ENCODE measurements at regions not wholly inside any gene's neighbourhood (a gene's known extent, or its start where the extent isn't known, plus 50 kb on each side); places are given as distances from the start of the nearest gene placed in this dataset.

DNA sequence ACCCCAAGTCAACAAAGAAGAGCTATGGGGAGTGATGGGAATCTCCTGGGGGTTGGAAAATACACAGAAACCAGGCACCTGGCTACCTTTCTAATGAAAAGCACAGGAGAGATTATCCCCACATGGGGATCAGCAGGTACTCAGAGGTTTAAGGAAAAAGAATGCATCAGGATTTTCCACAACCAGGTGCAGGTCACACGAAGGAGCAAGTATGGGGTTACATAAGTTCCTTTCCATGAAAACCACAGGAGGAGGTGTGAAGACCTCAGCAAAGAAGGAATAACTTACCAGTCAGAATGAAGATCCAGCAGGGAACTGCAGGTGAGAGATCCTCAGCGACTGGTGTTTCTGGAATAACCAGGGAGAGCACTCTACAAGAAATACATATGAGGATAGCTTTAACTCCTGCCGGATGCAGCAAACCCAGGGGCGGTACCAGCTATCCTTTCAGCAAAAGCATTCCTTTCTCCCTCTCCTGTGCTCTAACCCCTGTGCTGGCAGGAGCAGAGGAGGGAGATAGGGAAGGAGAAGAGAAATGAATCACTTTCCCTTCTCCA lies 116.7 kb upstream of the TMEM106B start:
- Histone ChIP-seq H3K9ac (ENCODE audit: insufficient read depth in 1 of 2, low read length in 2 of 2) (no peak overlapping the region), H3K27me3 (ENCODE audit: control insufficient read depth in 3 of 3, insufficient read depth in 3 of 3, low read length in 2 of 3) (no peaks in the 10 kb centered on the region), H3K4me3 (no peak overlapping the region), H3K9me3 (ENCODE audit: control insufficient read depth in 4 of 4, insufficient read depth in 3 of 4, low read length in 3 of 4) (peaks cover 0 to 2% (median 0%) of the 10 kb centered on the region in 4 donors), H3K27ac (ENCODE audit: low read depth in 1 of 2, low read length in 1 of 2) (no peak overlapping the region), H3K4me1 (ENCODE audit: control insufficient read depth in 5 of 5, insufficient read depth in 5 of 5, low read length in 5 of 5) (no peaks in the 10 kb centered on the region), H3K36me3 (ENCODE audit: control insufficient read depth in 4 of 4, insufficient read depth in 4 of 4, low read length in 4 of 4) (peaks cover 0 to 6% (median 0%) of the 10 kb centered on the region in 4 donors)
- DNase-seq (no peak), ATAC-seq (ENCODE audit: insufficient read depth, low FRiP score) (no peak)
- 49 to 56% methylated on average over 4 of the region's 4 CpGs for WGBS, 2 donors
- TF ChIP-seq, protein P1, sequence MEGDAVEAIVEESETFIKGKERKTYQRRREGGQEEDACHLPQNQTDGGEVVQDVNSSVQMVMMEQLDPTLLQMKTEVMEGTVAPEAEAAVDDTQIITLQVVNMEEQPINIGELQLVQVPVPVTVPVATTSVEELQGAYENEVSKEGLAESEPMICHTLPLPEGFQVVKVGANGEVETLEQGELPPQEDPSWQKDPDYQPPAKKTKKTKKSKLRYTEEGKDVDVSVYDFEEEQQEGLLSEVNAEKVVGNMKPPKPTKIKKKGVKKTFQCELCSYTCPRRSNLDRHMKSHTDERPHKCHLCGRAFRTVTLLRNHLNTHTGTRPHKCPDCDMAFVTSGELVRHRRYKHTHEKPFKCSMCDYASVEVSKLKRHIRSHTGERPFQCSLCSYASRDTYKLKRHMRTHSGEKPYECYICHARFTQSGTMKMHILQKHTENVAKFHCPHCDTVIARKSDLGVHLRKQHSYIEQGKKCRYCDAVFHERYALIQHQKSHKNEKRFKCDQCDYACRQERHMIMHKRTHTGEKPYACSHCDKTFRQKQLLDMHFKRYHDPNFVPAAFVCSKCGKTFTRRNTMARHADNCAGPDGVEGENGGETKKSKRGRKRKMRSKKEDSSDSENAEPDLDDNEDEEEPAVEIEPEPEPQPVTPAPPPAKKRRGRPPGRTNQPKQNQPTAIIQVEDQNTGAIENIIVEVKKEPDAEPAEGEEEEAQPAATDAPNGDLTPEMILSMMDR (IDR thresholded peaks at IDR 0.05; ENCODE audit: control extremely low read depth, extremely low read depth) = no peak

DNA sequence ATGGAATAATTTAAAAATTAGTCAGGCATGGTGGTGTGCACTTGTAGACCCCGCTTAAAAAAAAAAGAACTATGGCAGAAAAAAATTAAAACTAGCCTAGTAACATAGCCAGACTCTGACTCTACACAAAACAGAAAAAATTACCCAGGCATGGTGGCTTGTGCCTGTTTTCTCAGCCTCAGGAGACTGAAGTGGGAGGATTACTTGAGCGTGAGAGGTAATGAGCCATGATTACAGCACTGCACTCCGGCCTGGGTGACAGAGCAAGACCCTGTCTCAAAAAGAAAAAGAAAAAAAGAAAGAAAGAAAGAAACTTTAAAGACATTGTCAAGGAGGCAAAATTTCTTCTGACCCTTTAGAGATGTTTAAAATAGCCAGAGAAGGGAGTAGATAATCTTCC lies 109.0 kb upstream of the TMEM106B start:
- Histone ChIP-seq H3K9ac (ENCODE audit: insufficient read depth in 1 of 2, low read length in 2 of 2) (no peak overlapping the region), H3K4me1 (ENCODE audit: control insufficient read depth in 5 of 5, insufficient read depth in 5 of 5, low read length in 5 of 5) (peaks cover 0 to 19% (median 0%) of the 10 kb centered on the region in 5 donors), H3K27me3 (ENCODE audit: control insufficient read depth in 3 of 3, insufficient read depth in 3 of 3, low read length in 2 of 3) (no peaks in the 10 kb centered on the region), H3K36me3 (ENCODE audit: control insufficient read depth in 4 of 4, insufficient read depth in 4 of 4, low read length in 4 of 4) (peaks cover 0 to 6% (median 0%) of the 10 kb centered on the region in 4 donors), H3K4me3 (no peak overlapping the region), H3K27ac (ENCODE audit: low read depth in 1 of 2, low read length in 1 of 2) (no peak overlapping the region), H3K9me3 (ENCODE audit: control insufficient read depth in 4 of 4, insufficient read depth in 3 of 4, low read length in 3 of 4) (peaks cover 0 to 2% (median 0%) of the 10 kb centered on the region in 4 donors)
- TF ChIP-seq, protein P1 (IDR thresholded peaks at IDR 0.05; ENCODE audit: control extremely low read depth, extremely low read depth) = no peak
- no peak for DNase-seq
- WGBS, 2 donors = 79 to 83% methylated on average over 3 of the region's 3 CpGs
- ATAC-seq (ENCODE audit: insufficient read depth, low FRiP score) = no peak

DNA sequence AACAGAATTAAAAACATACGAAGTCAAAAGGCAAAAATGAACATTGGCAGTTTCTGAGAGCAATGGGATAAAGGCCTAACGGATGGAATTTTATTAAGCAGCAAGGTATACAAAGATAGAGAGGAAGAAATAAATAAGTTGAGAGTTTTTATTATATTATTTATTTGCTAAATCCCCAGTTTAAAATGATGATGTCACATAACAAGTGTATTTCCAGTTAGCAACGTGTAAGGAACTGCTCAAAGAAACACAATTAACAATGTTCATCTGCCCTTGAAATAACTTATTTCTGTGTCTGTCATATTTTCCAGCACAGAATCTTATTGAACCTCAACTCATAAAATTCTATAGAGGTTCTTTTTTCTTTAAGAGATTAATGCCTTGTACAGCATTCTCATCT lies 108.6 kb upstream of the TMEM106B start:
- Histone ChIP-seq H3K4me1 (ENCODE audit: control insufficient read depth in 5 of 5, insufficient read depth in 5 of 5, low read length in 5 of 5) (peaks cover 0 to 23% (median 0%) of the 10 kb centered on the region in 5 donors), H3K9me3 (ENCODE audit: control insufficient read depth in 4 of 4, insufficient read depth in 3 of 4, low read length in 3 of 4) (peaks cover 0 to 2% (median 0%) of the 10 kb centered on the region in 4 donors), H3K27me3 (ENCODE audit: control insufficient read depth in 3 of 3, insufficient read depth in 3 of 3, low read length in 2 of 3) (no peaks in the 10 kb centered on the region), H3K36me3 (ENCODE audit: control insufficient read depth in 4 of 4, insufficient read depth in 4 of 4, low read length in 4 of 4) (peaks cover 0 to 6% (median 0%) of the 10 kb centered on the region in 4 donors), H3K27ac (ENCODE audit: low read depth in 1 of 2, low read length in 1 of 2) (no peak overlapping the region), H3K4me3 (no peak overlapping the region), H3K9ac (ENCODE audit: insufficient read depth in 1 of 2, low read length in 2 of 2) (no peak overlapping the region)
- no peak for DNase-seq
- no peak for ATAC-seq (ENCODE audit: insufficient read depth, low FRiP score)
- TF ChIP-seq, protein P1 (IDR thresholded peaks at IDR 0.05; ENCODE audit: control extremely low read depth, extremely low read depth) = no peak
- 71 to 83% methylated on average over 3 of the region's 3 CpGs for WGBS, 2 donors

DNA sequence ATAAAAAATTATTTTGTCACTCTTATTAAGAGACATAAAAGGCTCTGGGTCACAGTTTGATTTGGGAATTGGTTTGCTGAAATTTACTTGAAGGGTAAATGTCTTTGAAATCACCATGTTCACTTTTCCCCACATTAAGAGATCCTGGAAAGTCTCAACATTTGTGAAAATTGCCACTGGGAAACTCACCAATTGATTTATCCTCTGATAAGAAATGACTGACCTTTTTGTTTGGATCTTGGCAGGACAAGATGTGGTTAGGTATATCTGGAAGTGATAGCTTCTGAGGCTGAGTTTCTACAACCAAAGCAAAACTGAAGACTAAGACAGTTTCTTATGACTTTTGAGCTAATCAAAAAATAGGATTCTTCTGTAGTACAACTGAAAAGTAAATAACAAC lies 107.1 kb upstream of the TMEM106B start:
- H3K4me3 ChIP-seq = no peak overlapping the region

More for the DNA sequence above, 107.1 kb upstream of the TMEM106B start:
- TF ChIP-seq, protein P1 (IDR thresholded peaks at IDR 0.05; ENCODE audit: control extremely low read depth, extremely low read depth) = no peak
- H3K27me3 ChIP-seq (ENCODE audit: control insufficient read depth in 3 of 3, insufficient read depth in 3 of 3, low read length in 2 of 3) = no peaks in the 10 kb centered on the region
- H3K27ac ChIP-seq (ENCODE audit: low read depth in 1 of 2, low read length in 1 of 2) = no peak overlapping the region
- peaks cover 0 to 34% (median 0%) of the 10 kb centered on the region in 5 donors for H3K4me1 ChIP-seq (ENCODE audit: control insufficient read depth in 5 of 5, insufficient read depth in 5 of 5, low read length in 5 of 5)
- H3K9me3 ChIP-seq (ENCODE audit: control insufficient read depth in 4 of 4, insufficient read depth in 3 of 4, low read length in 3 of 4) = peaks cover 0 to 2% (median 0%) of the 10 kb centered on the region in 4 donors
- ATAC-seq (ENCODE audit: insufficient read depth, low FRiP score) (no peak), DNase-seq (no peak)
- no peak overlapping the region for H3K9ac ChIP-seq (ENCODE audit: insufficient read depth in 1 of 2, low read length in 2 of 2)
- H3K36me3 ChIP-seq (ENCODE audit: control insufficient read depth in 4 of 4, insufficient read depth in 4 of 4, low read length in 4 of 4) = peaks cover 0 to 6% (median 0%) of the 10 kb centered on the region in 4 donors

All from lung (tissue), 11 donors.